K562 (cell line): ENCODE measurements at regions not wholly inside any gene's neighbourhood (a gene's known extent, or its start where the extent isn't known, plus 50 kb on each side); places are given as distances from the start of the nearest gene placed in this dataset.

ENCODE experiments used
- CBFA2T2 ChIP-seq: fragments of 450-650 bp; conservative IDR thresholded peaks from 2 replicates; pipeline ENCODE4 v1.6.1; 2017; ENCODE audit warnings: mild to moderate bottlenecking
- CREM ChIP-seq: IDR thresholded peaks from 2 replicates; pipeline ENCODE4 v1.6.1; 2014; ENCODE audit warnings: antibody characterized with exemption, low read depth
- EP300 ChIP-seq: IDR thresholded peaks from 2 replicates; pipeline ENCODE4 v1.6.1; 2012; ENCODE audit warnings: low read length, improper control_type of control experiment
- HDAC2 ChIP-seq: fragments of 450-650 bp; IDR thresholded peaks from 2 replicates; pipeline ENCODE4 v1.6.1; 2016; ENCODE audit warnings: mild to moderate bottlenecking
- MEIS2 ChIP-seq: fragments of 450-650 bp; IDR thresholded peaks from 2 replicates; pipeline ENCODE4 v1.6.1; 2014; ENCODE audit warnings: mild to moderate bottlenecking; ENCODE audit not compliant: partially characterized antibody
- POLR2A ChIP-seq: fragments of 450-650 bp; conservative IDR thresholded peaks from 2 replicates; pipeline ENCODE4 v1.6.1; 2016
- TEAD4 ChIP-seq, 2 experiments: sonication (generic) in 1 of 2; formaldehyde crosslinking in 1 of 2; IDR thresholded peaks; 2 replicates each; pipeline versions ENCODE4 v1.6.1 to v1.8.0; 2012 to 2022; ENCODE audit warnings: borderline replicate concordance in 1 of 2, inconsistent platforms in 1 of 2, low read length in 1 of 2, mild to moderate bottlenecking in 1 of 2, missing genetic modification reagents in 1 of 2
- ZNF445 ChIP-seq: fragments of 250-450 bp; sonication (Bioruptor Pico); IDR thresholded peaks from 2 replicates; pipeline ENCODE4 v1.4.0; 2020; ENCODE audit warnings: low read depth, mild to moderate bottlenecking, moderate library complexity
- TF ChIP-seq, protein P1 (sequence below): sonication (generic); formaldehyde crosslinking; IDR thresholded peaks from 2 replicates; pipeline ENCODE4 v1.5.0; 2020; ENCODE audit warnings: missing genetic modification reagents
- TF ChIP-seq, protein P2 (sequence below), 2 experiments: fragments of 450-650 bp; formaldehyde crosslinking in 1 of 2; IDR thresholded peaks; 2 replicates each; pipeline versions ENCODE4 v1.4.0 to v1.6.1; 2014 to 2020; ENCODE audit warnings: mild to moderate bottlenecking in 2 of 2, borderline replicate concordance in 1 of 2, low read depth in 1 of 2
- TF ChIP-seq, protein P3 (sequence below): sonication (generic); formaldehyde crosslinking; IDR thresholded peaks from 2 replicates; pipeline ENCODE4 v1.8.0; 2022; ENCODE audit warnings: mild to moderate bottlenecking, missing genetic modification reagents
- TF ChIP-seq, protein P4 (sequence below): fragments of 450-650 bp; IDR thresholded peaks from 2 replicates; pipeline ENCODE4 v1.6.1; 2016
- TF ChIP-seq, protein P5 (sequence below), 3 experiments: IDR thresholded peaks in 2 of 3; conservative IDR thresholded peaks in 1 of 3; 2 replicates each; pipeline ENCODE4 v1.5.1; 2011 to 2012; ENCODE audit warnings: low read length in 3 of 3, mild to moderate bottlenecking in 3 of 3, control low read depth in 2 of 3, improper control_type of control experiment in 1 of 3, inconsistent platforms in 1 of 3, low read depth in 1 of 3, mixed read lengths in 1 of 3, moderate library complexity in 1 of 3; ENCODE audit not compliant: insufficient read depth in 2 of 3
- TF ChIP-seq, protein P6 (sequence below): fragments of 200-400 bp; formaldehyde crosslinking; IDR thresholded peaks from 2 replicates; pipeline ENCODE4 v1.6.1; 2017; ENCODE audit warnings: mild to moderate bottlenecking, low read depth, low read length, moderate library complexity

DNA sequence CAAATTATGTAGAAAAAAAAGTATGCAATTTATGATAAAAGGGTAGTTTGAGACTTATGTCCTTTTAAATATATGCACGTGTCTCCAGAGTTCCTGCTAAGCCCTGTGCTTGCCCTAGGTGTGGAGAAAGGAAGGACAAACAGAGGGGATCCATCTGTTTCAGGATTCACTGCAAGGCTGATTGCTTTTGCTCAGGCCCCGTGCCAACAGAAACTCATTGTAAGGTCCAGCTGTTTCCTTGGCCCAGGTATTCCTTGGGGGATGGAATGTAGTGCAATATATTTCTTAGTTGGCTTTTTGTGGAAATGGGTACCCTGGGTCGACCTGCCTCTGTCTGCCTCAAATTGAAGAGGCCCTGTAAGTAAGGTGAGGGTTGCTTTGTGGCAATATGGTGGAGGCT is 268.6 kb upstream of the CLINT1 start:
- TF ChIP-seq MEIS2 (no peak), CBFA2T2 (no peak), TEAD4 (IDR thresholded peaks at IDR 0.05; ENCODE audit: low read length) (no peak), TEAD4 (CRISPR knock-in tag; IDR thresholded peaks at IDR 0.05; ENCODE audit: borderline replicate concordance) (no peak), ZNF445 (no peak), POLR2A (no peak), HDAC2 (no peak), CREM (no peak), EP300 (no peak)
- TF ChIP-seq, protein P1, sequence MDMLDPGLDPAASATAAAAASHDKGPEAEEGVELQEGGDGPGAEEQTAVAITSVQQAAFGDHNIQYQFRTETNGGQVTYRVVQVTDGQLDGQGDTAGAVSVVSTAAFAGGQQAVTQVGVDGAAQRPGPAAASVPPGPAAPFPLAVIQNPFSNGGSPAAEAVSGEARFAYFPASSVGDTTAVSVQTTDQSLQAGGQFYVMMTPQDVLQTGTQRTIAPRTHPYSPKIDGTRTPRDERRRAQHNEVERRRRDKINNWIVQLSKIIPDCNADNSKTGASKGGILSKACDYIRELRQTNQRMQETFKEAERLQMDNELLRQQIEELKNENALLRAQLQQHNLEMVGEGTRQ, result no peak
- TF ChIP-seq, protein P2, sequence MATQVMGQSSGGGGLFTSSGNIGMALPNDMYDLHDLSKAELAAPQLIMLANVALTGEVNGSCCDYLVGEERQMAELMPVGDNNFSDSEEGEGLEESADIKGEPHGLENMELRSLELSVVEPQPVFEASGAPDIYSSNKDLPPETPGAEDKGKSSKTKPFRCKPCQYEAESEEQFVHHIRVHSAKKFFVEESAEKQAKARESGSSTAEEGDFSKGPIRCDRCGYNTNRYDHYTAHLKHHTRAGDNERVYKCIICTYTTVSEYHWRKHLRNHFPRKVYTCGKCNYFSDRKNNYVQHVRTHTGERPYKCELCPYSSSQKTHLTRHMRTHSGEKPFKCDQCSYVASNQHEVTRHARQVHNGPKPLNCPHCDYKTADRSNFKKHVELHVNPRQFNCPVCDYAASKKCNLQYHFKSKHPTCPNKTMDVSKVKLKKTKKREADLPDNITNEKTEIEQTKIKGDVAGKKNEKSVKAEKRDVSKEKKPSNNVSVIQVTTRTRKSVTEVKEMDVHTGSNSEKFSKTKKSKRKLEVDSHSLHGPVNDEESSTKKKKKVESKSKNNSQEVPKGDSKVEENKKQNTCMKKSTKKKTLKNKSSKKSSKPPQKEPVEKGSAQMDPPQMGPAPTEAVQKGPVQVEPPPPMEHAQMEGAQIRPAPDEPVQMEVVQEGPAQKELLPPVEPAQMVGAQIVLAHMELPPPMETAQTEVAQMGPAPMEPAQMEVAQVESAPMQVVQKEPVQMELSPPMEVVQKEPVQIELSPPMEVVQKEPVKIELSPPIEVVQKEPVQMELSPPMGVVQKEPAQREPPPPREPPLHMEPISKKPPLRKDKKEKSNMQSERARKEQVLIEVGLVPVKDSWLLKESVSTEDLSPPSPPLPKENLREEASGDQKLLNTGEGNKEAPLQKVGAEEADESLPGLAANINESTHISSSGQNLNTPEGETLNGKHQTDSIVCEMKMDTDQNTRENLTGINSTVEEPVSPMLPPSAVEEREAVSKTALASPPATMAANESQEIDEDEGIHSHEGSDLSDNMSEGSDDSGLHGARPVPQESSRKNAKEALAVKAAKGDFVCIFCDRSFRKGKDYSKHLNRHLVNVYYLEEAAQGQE (IDR thresholded peaks at IDR 0.05; ENCODE audit: borderline replicate concordance), result no peak
- TF ChIP-seq, protein P2 (CRISPR knock-in tag; IDR thresholded peaks at IDR 0.05; ENCODE audit: low read depth), result no peak
- TF ChIP-seq, protein P3, sequence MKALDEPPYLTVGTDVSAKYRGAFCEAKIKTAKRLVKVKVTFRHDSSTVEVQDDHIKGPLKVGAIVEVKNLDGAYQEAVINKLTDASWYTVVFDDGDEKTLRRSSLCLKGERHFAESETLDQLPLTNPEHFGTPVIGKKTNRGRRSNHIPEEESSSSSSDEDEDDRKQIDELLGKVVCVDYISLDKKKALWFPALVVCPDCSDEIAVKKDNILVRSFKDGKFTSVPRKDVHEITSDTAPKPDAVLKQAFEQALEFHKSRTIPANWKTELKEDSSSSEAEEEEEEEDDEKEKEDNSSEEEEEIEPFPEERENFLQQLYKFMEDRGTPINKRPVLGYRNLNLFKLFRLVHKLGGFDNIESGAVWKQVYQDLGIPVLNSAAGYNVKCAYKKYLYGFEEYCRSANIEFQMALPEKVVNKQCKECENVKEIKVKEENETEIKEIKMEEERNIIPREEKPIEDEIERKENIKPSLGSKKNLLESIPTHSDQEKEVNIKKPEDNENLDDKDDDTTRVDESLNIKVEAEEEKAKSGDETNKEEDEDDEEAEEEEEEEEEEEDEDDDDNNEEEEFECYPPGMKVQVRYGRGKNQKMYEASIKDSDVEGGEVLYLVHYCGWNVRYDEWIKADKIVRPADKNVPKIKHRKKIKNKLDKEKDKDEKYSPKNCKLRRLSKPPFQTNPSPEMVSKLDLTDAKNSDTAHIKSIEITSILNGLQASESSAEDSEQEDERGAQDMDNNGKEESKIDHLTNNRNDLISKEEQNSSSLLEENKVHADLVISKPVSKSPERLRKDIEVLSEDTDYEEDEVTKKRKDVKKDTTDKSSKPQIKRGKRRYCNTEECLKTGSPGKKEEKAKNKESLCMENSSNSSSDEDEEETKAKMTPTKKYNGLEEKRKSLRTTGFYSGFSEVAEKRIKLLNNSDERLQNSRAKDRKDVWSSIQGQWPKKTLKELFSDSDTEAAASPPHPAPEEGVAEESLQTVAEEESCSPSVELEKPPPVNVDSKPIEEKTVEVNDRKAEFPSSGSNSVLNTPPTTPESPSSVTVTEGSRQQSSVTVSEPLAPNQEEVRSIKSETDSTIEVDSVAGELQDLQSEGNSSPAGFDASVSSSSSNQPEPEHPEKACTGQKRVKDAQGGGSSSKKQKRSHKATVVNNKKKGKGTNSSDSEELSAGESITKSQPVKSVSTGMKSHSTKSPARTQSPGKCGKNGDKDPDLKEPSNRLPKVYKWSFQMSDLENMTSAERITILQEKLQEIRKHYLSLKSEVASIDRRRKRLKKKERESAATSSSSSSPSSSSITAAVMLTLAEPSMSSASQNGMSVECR, result no peak
- TF ChIP-seq, protein P4, sequence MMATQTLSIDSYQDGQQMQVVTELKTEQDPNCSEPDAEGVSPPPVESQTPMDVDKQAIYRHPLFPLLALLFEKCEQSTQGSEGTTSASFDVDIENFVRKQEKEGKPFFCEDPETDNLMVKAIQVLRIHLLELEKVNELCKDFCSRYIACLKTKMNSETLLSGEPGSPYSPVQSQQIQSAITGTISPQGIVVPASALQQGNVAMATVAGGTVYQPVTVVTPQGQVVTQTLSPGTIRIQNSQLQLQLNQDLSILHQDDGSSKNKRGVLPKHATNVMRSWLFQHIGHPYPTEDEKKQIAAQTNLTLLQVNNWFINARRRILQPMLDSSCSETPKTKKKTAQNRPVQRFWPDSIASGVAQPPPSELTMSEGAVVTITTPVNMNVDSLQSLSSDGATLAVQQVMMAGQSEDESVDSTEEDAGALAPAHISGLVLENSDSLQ, result no peak
- TF ChIP-seq, protein P5, sequence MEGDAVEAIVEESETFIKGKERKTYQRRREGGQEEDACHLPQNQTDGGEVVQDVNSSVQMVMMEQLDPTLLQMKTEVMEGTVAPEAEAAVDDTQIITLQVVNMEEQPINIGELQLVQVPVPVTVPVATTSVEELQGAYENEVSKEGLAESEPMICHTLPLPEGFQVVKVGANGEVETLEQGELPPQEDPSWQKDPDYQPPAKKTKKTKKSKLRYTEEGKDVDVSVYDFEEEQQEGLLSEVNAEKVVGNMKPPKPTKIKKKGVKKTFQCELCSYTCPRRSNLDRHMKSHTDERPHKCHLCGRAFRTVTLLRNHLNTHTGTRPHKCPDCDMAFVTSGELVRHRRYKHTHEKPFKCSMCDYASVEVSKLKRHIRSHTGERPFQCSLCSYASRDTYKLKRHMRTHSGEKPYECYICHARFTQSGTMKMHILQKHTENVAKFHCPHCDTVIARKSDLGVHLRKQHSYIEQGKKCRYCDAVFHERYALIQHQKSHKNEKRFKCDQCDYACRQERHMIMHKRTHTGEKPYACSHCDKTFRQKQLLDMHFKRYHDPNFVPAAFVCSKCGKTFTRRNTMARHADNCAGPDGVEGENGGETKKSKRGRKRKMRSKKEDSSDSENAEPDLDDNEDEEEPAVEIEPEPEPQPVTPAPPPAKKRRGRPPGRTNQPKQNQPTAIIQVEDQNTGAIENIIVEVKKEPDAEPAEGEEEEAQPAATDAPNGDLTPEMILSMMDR (IDR thresholded peaks at IDR 0.05 in 2 of 3, conservative IDR thresholded peaks at IDR 0.05 in 1 of 3; ENCODE audit: insufficient read depth in 2 of 3, low read depth in 1 of 3, low read length in 3 of 3), result no peak
- TF ChIP-seq, protein P6, sequence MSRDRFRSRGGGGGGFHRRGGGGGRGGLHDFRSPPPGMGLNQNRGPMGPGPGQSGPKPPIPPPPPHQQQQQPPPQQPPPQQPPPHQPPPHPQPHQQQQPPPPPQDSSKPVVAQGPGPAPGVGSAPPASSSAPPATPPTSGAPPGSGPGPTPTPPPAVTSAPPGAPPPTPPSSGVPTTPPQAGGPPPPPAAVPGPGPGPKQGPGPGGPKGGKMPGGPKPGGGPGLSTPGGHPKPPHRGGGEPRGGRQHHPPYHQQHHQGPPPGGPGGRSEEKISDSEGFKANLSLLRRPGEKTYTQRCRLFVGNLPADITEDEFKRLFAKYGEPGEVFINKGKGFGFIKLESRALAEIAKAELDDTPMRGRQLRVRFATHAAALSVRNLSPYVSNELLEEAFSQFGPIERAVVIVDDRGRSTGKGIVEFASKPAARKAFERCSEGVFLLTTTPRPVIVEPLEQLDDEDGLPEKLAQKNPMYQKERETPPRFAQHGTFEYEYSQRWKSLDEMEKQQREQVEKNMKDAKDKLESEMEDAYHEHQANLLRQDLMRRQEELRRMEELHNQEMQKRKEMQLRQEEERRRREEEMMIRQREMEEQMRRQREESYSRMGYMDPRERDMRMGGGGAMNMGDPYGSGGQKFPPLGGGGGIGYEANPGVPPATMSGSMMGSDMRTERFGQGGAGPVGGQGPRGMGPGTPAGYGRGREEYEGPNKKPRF, result no peak
